ENCODE measurements at regions not wholly inside any gene's neighbourhood (a gene's known extent, or its start where the extent isn't known, plus 50 kb on each side); places are given as distances from the start of the nearest gene placed in this dataset.

GRCh38 chr7:108634535-108634934 lies 64.9 kb downstream of the DNAJB9 start:
- TF ChIP-seq POLR2A (IDR thresholded peaks at IDR 0.05) (no peak), CTCF (IDR thresholded peaks at IDR 0.05) (no peak)

All from uterus (tissue), 2 donors.